HL-60 (cell line): ENCODE measurements at regions not wholly inside any gene's neighbourhood (a gene's known extent, or its start where the extent isn't known, plus 50 kb on each side); places are given as distances from the start of the nearest gene placed in this dataset.

Source experiments
- GABPA ChIP-seq: IDR thresholded peaks from 2 replicates; pipeline ENCODE4 v1.6.1; 2012; ENCODE audit warnings: low read depth
- SPI1 ChIP-seq: IDR thresholded peaks from 2 replicates; pipeline ENCODE4 v1.6.1; 2012; ENCODE audit warnings: low read depth, mild to moderate bottlenecking, borderline replicate concordance
- TF ChIP-seq, protein P1 (sequence below): IDR thresholded peaks from one replicate; pipeline ENCODE4 v1.5.1; 2011; ENCODE audit warnings: low read length, control low read depth, inconsistent platforms; ENCODE audit not compliant: insufficient read depth
- TF ChIP-seq, protein P2 (sequence below): IDR thresholded peaks from 2 replicates; pipeline ENCODE4 v1.6.1; 2012; ENCODE audit warnings: low read depth; ENCODE audit not compliant: insufficient replicate concordance

GRCh38 chr21:28309596-28309995 lies 683.1 kb downstream of the LTN1 start:
- TF ChIP-seq, protein P1, sequence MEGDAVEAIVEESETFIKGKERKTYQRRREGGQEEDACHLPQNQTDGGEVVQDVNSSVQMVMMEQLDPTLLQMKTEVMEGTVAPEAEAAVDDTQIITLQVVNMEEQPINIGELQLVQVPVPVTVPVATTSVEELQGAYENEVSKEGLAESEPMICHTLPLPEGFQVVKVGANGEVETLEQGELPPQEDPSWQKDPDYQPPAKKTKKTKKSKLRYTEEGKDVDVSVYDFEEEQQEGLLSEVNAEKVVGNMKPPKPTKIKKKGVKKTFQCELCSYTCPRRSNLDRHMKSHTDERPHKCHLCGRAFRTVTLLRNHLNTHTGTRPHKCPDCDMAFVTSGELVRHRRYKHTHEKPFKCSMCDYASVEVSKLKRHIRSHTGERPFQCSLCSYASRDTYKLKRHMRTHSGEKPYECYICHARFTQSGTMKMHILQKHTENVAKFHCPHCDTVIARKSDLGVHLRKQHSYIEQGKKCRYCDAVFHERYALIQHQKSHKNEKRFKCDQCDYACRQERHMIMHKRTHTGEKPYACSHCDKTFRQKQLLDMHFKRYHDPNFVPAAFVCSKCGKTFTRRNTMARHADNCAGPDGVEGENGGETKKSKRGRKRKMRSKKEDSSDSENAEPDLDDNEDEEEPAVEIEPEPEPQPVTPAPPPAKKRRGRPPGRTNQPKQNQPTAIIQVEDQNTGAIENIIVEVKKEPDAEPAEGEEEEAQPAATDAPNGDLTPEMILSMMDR, result no peak
- no peak for TF ChIP-seq GABPA
- no peak for TF ChIP-seq SPI1
- TF ChIP-seq, protein P2, sequence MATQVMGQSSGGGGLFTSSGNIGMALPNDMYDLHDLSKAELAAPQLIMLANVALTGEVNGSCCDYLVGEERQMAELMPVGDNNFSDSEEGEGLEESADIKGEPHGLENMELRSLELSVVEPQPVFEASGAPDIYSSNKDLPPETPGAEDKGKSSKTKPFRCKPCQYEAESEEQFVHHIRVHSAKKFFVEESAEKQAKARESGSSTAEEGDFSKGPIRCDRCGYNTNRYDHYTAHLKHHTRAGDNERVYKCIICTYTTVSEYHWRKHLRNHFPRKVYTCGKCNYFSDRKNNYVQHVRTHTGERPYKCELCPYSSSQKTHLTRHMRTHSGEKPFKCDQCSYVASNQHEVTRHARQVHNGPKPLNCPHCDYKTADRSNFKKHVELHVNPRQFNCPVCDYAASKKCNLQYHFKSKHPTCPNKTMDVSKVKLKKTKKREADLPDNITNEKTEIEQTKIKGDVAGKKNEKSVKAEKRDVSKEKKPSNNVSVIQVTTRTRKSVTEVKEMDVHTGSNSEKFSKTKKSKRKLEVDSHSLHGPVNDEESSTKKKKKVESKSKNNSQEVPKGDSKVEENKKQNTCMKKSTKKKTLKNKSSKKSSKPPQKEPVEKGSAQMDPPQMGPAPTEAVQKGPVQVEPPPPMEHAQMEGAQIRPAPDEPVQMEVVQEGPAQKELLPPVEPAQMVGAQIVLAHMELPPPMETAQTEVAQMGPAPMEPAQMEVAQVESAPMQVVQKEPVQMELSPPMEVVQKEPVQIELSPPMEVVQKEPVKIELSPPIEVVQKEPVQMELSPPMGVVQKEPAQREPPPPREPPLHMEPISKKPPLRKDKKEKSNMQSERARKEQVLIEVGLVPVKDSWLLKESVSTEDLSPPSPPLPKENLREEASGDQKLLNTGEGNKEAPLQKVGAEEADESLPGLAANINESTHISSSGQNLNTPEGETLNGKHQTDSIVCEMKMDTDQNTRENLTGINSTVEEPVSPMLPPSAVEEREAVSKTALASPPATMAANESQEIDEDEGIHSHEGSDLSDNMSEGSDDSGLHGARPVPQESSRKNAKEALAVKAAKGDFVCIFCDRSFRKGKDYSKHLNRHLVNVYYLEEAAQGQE, result no peak
